SK-N-SH (cell line): ENCODE measurements at regions not wholly inside any gene's neighbourhood (a gene's known extent, or its start where the extent isn't known, plus 50 kb on each side); places are given as distances from the start of the nearest gene placed in this dataset.

Experiments used
- CHD2 ChIP-seq: fragments of 150-350 bp; IDR thresholded peaks from 2 replicates; pipeline ENCODE4 v1.6.1; 2018; ENCODE audit warnings: low read length; ENCODE audit not compliant: partially characterized antibody
- ELF1 ChIP-seq: IDR thresholded peaks from 2 replicates; pipeline ENCODE4 v1.4.0; 2012
- EZH2phosphoT487 ChIP-seq: fragments of 200-600 bp; sonication (generic); IDR thresholded peaks from 2 replicates; pipeline ENCODE4 v1.6.1; 2017; ENCODE audit warnings: low read depth, mixed run types, mild to moderate bottlenecking, antibody characterized with exemption, moderate library complexity, borderline replicate concordance
- GABPA ChIP-seq: IDR thresholded peaks from 2 replicates; pipeline ENCODE4 v1.4.0; 2012; ENCODE audit warnings: low read depth, mild to moderate bottlenecking
- JUND ChIP-seq: IDR thresholded peaks from 2 replicates; pipeline ENCODE4 v1.4.0; 2012
- MAX ChIP-seq: IDR thresholded peaks from 2 replicates; pipeline ENCODE4 v1.4.0; 2012; ENCODE audit warnings: low read depth
- POLR2AphosphoS5 ChIP-seq: IDR thresholded peaks from 2 replicates; pipeline ENCODE4 v1.6.1; 2012; ENCODE audit warnings: low read depth, low read length
- RAD21 ChIP-seq: IDR thresholded peaks from 2 replicates; pipeline ENCODE4 v1.6.1; 2012; ENCODE audit warnings: mild to moderate bottlenecking, low read length
- REST ChIP-seq: IDR thresholded peaks from 2 replicates; pipeline ENCODE4 v1.6.1; 2012; ENCODE audit warnings: mild to moderate bottlenecking, low read depth, low read length, moderate library complexity
- SMC3 ChIP-seq: IDR thresholded peaks from 2 replicates; pipeline ENCODE4 v1.6.1; 2012; ENCODE audit warnings: low read depth, low read length, improper control_type of control experiment
- TAF1 ChIP-seq: IDR thresholded peaks from 2 replicates; pipeline ENCODE4 v1.6.1; 2012; ENCODE audit warnings: low read depth, mild to moderate bottlenecking, low read length, moderate library complexity, borderline replicate concordance
- TF ChIP-seq, protein P1 (sequence below): fragments of 200-600 bp; sonication (generic); IDR thresholded peaks from 2 replicates; pipeline ENCODE4 v1.6.1; 2017; ENCODE audit warnings: antibody characterized with exemption, mild to moderate bottlenecking, moderate library complexity

- TF ChIP-seq POLR2AphosphoS5 (no peak), JUND (no peak), GABPA (no peak), REST (no peak), ELF1 (no peak), RAD21 (no peak), EZH2phosphoT487 (no peak), SMC3 (no peak), CHD2 (no peak), TAF1 (no peak), MAX (no peak)
- TF ChIP-seq, protein P1, sequence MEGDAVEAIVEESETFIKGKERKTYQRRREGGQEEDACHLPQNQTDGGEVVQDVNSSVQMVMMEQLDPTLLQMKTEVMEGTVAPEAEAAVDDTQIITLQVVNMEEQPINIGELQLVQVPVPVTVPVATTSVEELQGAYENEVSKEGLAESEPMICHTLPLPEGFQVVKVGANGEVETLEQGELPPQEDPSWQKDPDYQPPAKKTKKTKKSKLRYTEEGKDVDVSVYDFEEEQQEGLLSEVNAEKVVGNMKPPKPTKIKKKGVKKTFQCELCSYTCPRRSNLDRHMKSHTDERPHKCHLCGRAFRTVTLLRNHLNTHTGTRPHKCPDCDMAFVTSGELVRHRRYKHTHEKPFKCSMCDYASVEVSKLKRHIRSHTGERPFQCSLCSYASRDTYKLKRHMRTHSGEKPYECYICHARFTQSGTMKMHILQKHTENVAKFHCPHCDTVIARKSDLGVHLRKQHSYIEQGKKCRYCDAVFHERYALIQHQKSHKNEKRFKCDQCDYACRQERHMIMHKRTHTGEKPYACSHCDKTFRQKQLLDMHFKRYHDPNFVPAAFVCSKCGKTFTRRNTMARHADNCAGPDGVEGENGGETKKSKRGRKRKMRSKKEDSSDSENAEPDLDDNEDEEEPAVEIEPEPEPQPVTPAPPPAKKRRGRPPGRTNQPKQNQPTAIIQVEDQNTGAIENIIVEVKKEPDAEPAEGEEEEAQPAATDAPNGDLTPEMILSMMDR, result no peak
Observed at GRCh38 chr6:111941686-111942330, 68.6 kb upstream of the FYN start.
